ENCODE measurements at regions not wholly inside any gene's neighbourhood (a gene's known extent, or its start where the extent isn't known, plus 50 kb on each side); places are given as distances from the start of the nearest gene placed in this dataset.
"Not testable (repeated sequence)": the region's sequence is repeated elsewhere in the genome, so short reads cannot be mapped to it uniquely, and the experiment has no call there.

DNA sequence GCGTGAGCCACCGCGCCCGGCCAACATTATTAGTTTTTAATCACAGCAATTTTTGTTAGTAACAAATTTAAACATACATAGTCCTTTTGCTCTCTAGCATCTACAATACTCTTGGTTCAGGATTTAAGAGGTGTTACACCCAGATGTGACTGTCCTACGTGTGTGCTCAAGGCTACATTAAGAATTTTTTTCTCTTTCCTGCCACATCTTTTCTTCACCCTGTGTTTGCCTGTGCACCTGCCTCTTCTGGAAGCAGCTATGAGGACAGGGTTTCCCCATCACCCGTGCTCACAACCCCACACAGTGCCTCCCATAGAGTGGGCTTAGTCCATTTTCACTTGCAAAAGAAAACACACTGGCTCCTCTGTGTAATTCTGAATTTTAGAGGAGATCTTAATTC lies 186.7 kb upstream of the KLF6 start:
- no peak for DNase-seq

DNA sequence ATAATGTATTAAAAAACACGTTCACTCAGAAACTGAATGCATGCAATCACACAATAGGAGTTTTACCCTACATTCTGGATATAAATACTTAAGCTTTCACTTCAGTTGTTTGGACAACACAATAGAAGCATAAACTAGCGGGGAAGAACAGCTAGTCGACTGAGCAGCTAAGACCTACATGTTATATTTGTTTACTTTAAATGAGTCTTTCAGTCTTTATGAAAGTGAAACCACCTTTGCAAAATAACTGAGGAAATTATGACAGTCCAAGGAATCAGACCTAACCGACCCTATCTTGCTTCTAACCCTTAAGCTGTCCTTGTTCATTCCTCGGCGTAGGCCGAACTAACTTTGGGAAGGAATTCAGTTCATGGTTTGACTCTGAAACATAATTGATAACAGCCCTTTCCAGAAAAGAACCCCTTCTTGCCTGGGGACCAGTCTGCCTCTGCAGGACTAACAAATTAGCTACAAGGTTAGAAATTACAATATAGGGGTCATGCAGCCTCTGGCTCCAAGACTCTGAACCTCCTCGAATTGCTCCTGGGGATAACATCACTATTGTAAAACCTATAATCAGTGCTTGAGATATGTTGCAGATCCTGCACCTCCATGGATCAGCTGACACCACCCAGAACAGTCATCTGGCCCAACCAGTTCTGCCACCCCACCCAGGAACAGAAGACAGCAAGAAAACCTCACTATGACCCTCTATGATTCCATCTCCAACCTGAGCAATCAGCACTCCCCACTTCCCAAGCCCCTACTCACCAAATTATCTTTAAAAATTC lies 185.1 kb upstream of the KLF6 start:
- no peak for DNase-seq

GRCh38 chr10:3968727-3969126 lies 183.7 kb upstream of the KLF6 start:
- DNase-seq, result no peak

DNA sequence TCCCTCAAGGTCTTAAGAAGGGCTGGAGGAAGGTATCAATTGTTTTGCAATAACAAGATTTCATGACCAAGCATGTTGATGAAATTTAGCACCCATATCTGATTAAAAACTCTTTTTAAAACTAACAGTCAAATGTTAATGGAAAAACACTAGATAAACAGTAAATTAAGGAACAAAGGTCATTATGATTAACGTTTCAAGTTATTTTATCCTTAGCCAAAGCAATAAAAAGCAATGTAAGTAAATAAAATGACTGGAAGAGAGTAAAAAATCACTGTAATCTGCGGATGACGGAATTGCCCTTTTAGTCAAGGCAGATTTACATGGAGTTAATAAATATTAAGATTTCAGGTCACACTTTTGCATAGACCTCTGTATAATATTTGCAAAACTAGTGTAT lies 179.5 kb upstream of the KLF6 start:
- DNase-seq, result no peak

GRCh38 chr10:3963191-3963673 lies 178.2 kb upstream of the KLF6 start:
- DNase-seq, result no peak

DNA sequence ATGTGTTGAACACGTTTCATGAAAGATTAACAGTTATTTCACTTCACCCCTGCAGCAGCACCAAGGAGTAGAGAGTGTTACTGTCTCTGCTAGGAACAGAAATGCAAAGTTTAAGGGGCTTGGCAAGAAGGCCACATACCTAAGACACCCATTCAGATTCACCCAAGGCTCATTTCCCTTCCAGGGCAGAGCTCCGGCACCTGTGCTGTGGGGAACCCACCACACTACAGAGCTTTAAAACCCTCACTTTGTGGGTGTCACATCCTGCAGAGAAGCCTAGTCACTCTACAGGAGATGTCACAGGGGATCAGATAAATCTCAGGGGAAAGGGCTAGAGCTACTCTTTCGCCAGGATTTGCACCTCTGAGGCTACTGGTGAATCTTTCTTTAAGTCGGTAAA lies 176.1 kb upstream of the KLF6 start:
- no peak for DNase-seq

- peak in 1 of 3 donors; percentile 34 for DNase-seq
Observed at GRCh38 chr10:3960496-3960895, 175.5 kb upstream of the KLF6 start.

GRCh38 chr10:3959370-3960325 lies 174.6 kb upstream of the KLF6 start:
- DNase-seq, result peak in 1 of 3 donors; percentile 57

- no peak for DNase-seq
Observed at GRCh38 chr10:3958472-3958996, 173.5 kb upstream of the KLF6 start.

DNA sequence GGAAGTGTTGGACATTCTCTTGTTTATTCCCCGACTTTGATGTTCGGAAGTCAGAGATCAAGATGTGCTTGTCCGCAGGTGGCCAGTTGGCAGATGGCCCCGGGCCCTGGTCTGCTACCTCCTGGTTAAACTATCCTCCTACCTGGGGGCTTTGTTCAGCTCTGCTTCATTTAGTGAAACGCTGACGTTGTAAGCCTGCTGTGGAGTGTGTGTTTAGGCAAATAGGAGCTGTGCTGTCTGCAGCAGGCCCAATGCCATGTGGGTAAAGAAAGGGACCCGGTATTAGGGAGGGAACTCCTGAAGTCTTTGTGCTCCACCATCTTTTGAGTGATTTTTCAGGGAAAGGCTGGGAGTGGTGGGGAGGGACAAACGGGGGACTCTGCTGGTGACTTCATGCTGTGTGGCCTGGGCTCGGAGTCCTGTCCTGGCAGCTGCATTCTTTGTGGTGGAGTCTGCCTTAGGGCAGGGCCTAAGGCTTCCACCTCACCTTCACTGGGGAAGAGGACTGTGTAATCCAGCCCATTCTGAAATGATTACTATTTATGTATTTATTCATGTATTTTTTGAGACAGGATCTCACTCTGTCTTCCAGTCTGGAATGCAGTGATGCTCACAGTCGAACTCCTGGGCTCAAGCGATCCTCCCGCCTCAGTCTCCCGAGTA lies 171.1 kb upstream of the KLF6 start:
- DNase-seq, result no peak

- peak in 2 of 3 donors; percentile 62 to 82 for DNase-seq
Observed at GRCh38 chr10:3955493-3955892, 170.5 kb upstream of the KLF6 start.

DNA sequence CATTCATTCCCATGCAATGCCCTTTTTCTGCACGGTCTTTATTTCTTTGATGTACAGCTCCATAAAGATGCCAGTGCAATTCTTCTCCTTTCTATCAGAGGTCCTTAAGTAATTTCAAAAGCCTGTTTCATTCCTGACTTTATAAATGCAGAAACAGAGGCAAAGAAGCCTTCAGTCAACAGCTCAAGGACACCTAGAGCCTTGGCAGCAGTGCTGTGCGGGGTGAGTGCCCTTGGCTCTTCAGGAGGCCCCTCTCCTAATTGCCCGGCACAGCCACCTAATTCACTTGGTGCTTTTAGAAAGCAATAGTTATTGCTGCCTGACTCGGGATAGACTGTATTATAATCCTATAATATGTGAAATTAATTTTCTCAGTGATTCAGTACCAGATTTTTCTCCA lies 169.6 kb upstream of the KLF6 start:
- DNase-seq, result no peak

GRCh38 chr10:3954007-3954406 lies 169.0 kb upstream of the KLF6 start:
- DNase-seq, result not testable (repeated sequence)

DNA sequence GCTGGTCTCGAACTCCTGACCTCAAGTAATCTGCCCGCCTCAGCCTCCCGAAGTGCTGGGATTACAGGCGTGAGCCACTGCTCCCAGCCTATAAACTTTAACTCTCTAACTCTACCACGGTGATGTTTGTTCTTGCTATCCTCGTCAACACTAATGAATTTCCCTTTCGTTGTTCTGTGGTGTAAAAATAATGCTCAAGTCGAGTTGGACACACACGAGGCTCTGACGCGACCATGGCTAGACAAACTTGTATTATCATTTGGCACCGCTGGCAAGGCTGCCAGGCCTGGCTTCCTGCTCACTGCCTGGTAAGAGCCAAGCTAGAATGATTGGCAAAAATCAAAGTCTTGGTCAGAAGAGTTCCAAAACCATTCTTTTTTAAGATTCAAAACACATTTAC lies 167.0 kb upstream of the KLF6 start:
- no peak for DNase-seq

- no peak for DNase-seq
Observed at GRCh38 chr10:3950676-3951275, 165.8 kb upstream of the KLF6 start.

GRCh38 chr10:3949711-3950110 lies 164.7 kb upstream of the KLF6 start:
- DNase-seq, result no peak

DNA sequence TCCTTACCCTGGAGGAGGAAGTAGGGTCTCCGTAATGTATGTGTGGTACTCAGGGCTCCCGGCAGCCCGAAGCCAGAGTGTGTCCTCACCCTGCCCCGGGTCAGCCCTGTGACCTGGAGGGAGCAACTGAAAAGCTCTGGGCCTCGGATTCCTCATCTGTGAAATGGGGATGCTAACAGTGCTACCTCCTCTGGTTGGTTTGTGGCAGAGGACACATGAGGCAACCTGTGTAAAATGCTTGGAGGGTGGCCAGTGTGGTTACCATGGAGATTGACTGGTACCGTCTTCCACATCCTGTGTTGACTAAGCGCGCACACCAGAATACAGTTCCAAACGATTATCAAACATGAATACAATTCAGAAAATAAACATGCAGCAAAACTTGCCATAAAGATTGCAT lies 163.8 kb upstream of the KLF6 start:
- no peak for DNase-seq

- DNase-seq, result peak in 1 of 3 donors; percentile 57
Observed at GRCh38 chr10:3946234-3947229, 161.5 kb upstream of the KLF6 start.

DNA sequence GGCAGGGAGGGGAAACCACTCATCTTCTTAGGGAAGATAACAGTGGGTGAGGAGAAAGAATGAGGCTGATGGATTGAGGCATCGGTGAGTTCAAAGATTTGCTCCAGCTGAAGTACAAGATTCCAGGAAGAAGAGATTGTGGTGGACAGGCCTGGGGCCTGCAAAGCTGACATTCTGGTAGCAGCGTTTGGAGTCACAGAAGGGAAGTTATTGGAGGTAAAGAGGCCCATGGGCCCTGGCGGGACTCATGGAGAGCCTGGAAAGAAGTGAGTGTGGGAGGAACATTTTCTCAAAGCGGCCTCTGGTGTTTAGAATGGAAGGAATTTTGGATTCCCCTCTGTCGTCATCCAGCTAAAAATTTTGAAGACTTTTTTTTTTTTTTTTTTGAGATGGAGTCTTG lies 160.0 kb upstream of the KLF6 start:
- DNase-seq, result peak in 1 of 3 donors; percentile 33

GRCh38 chr10:3944591-3944990 lies 159.6 kb upstream of the KLF6 start:
- DNase-seq, result no peak

All from muscle of back (tissue), 3 donors.